ENCODE measurements at regions not wholly inside any gene's neighbourhood (a gene's known extent, or its start where the extent isn't known, plus 50 kb on each side); places are given as distances from the start of the nearest gene placed in this dataset.

DNA sequence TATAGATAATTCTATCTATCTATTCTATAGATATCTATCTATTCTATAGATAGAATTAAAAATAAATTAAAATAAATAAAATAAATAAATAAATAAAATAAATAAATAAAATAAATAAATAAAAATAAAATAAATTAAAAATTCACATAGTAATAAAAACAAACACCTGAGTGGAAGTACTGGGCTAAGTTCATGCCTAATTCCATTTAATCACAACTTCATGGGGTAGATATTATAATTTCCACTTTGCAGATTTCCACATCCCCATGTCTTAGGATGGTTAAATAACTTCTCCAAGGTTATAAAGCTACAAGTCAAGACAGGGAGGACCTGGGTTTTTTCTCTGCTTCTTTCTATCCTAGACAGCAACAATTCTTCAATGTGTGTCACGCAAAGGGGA is 261.4 kb upstream of the MEX3C start:
- TF ChIP-seq, protein P1, sequence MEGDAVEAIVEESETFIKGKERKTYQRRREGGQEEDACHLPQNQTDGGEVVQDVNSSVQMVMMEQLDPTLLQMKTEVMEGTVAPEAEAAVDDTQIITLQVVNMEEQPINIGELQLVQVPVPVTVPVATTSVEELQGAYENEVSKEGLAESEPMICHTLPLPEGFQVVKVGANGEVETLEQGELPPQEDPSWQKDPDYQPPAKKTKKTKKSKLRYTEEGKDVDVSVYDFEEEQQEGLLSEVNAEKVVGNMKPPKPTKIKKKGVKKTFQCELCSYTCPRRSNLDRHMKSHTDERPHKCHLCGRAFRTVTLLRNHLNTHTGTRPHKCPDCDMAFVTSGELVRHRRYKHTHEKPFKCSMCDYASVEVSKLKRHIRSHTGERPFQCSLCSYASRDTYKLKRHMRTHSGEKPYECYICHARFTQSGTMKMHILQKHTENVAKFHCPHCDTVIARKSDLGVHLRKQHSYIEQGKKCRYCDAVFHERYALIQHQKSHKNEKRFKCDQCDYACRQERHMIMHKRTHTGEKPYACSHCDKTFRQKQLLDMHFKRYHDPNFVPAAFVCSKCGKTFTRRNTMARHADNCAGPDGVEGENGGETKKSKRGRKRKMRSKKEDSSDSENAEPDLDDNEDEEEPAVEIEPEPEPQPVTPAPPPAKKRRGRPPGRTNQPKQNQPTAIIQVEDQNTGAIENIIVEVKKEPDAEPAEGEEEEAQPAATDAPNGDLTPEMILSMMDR (IDR thresholded peaks at IDR 0.05), result no peak
- no peak for TF ChIP-seq ZFX (IDR thresholded peaks at IDR 0.05; ENCODE audit: borderline replicate concordance)
- no peak overlapping the region for H3K27ac ChIP-seq

- H3K27ac ChIP-seq, result no peak overlapping the region
- TF ChIP-seq ZFX (IDR thresholded peaks at IDR 0.05; ENCODE audit: borderline replicate concordance), result no peak
- TF ChIP-seq, protein P1 (IDR thresholded peaks at IDR 0.05), result no peak
Measured at GRCh38 chr18:51461956-51462355, 264.5 kb upstream of the MEX3C start.

GRCh38 chr18:51463483-51464136 is 266.1 kb upstream of the MEX3C start:
- H3K27ac ChIP-seq, result no peak overlapping the region
- TF ChIP-seq ZFX (IDR thresholded peaks at IDR 0.05; ENCODE audit: borderline replicate concordance), result no peak
- TF ChIP-seq, protein P1 (IDR thresholded peaks at IDR 0.05), result no peak

- TF ChIP-seq, protein P1 (IDR thresholded peaks at IDR 0.05), result no peak
- TF ChIP-seq ZFX (IDR thresholded peaks at IDR 0.05; ENCODE audit: borderline replicate concordance), result no peak
- H3K27ac ChIP-seq, result no peak overlapping the region
Measured at GRCh38 chr18:51478908-51479307, 281.4 kb upstream of the MEX3C start.

DNA sequence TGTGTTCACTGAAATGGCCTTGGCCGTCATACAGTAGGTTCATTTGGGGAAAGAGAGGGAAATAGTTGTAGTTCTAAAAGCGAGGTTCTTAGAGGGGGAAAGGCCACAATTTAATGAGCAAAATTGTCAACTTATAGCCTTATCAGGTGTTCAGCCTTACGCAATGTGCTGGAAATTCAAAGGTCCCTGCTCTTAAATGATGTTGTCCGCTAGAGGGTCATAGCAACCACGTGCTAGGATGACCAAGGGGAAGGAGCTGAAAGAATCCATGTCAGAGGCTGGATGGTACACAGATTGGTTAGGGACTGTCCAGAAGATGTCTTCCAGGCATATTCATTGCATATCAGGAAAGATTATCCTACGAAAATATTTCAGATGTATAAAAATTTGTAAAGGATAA is 282.3 kb upstream of the MEX3C start:
- H3K27ac ChIP-seq, result no peak overlapping the region
- TF ChIP-seq ZFX (IDR thresholded peaks at IDR 0.05; ENCODE audit: borderline replicate concordance), result no peak
- TF ChIP-seq, protein P1 (IDR thresholded peaks at IDR 0.05), result no peak

- TF ChIP-seq, protein P1 (IDR thresholded peaks at IDR 0.05), result no peak
- TF ChIP-seq ZFX (IDR thresholded peaks at IDR 0.05; ENCODE audit: borderline replicate concordance), result no peak
- no peak overlapping the region for H3K27ac ChIP-seq
Measured at GRCh38 chr18:51480407-51481261, 283.2 kb upstream of the MEX3C start.

All from 22Rv1 (cell line).